Ramos (cell line): ENCODE measurements at regions not wholly inside any gene's neighbourhood (a gene's known extent, or its start where the extent isn't known, plus 50 kb on each side); places are given as distances from the start of the nearest gene placed in this dataset.

Experiments used
- in situ Hi-C: fragments of 300-500 bp; cut with MboI; formaldehyde crosslinking; loops from one replicate; pipeline ENCODE4 v1.14.3; 2022; ENCODE audit warnings: low sequenced_read_pairs; ENCODE audit not compliant: unreplicated experiment

GRCh38 chr1:221631556-221631955, 110.3 kb downstream of the DUSP10 start:
- in situ Hi-C loops, result no loop called here

GRCh38 chr1:221632072-221632471, 109.8 kb downstream of the DUSP10 start:
- in situ Hi-C loops, result no loop called here

GRCh38 chr1:221633841-221634409, 108.0 kb downstream of the DUSP10 start:
- in situ Hi-C loops, result no loop called here

- in situ Hi-C loops, result no loop called here
These were observed 107.3 kb downstream of the DUSP10 start for GRCh38 chr1:221634606-221635005.

GRCh38 chr1:221635305-221635704, 106.6 kb downstream of the DUSP10 start:
- in situ Hi-C loops, result no loop called here

- in situ Hi-C loops, result no loop called here
These were observed 105.8 kb downstream of the DUSP10 start for GRCh38 chr1:221636096-221636495.

- in situ Hi-C loops, result no loop called here
These were observed 104.9 kb downstream of the DUSP10 start for GRCh38 chr1:221636967-221637366.

- in situ Hi-C loops, result no loop called here
These were observed 104.2 kb downstream of the DUSP10 start for GRCh38 chr1:221637641-221638041.

- in situ Hi-C loops, result no loop called here
These were observed 103.3 kb downstream of the DUSP10 start for GRCh38 chr1:221638595-221638994.

GRCh38 chr1:221641811-221642210, 100.1 kb downstream of the DUSP10 start:
- in situ Hi-C loops, result no loop called here

GRCh38 chr1:221643404-221644144, 98.3 kb downstream of the DUSP10 start:
- in situ Hi-C loops, result no loop called here

- in situ Hi-C loops, result no loop called here
These were observed 97.8 kb downstream of the DUSP10 start for GRCh38 chr1:221644145-221644448.

- in situ Hi-C loops, result no loop called here
These were observed 97.1 kb downstream of the DUSP10 start for GRCh38 chr1:221644663-221645258.

- in situ Hi-C loops, result no loop called here
These were observed 93.7 kb downstream of the DUSP10 start for GRCh38 chr1:221648201-221648600.
